ENCODE measurements at regions not wholly inside any gene's neighbourhood (a gene's known extent, or its start where the extent isn't known, plus 50 kb on each side); places are given as distances from the start of the nearest gene placed in this dataset.
"Not testable (repeated sequence)": the region's sequence is repeated elsewhere in the genome, so short reads cannot be mapped to it uniquely, and the experiment has no call there.

DNA sequence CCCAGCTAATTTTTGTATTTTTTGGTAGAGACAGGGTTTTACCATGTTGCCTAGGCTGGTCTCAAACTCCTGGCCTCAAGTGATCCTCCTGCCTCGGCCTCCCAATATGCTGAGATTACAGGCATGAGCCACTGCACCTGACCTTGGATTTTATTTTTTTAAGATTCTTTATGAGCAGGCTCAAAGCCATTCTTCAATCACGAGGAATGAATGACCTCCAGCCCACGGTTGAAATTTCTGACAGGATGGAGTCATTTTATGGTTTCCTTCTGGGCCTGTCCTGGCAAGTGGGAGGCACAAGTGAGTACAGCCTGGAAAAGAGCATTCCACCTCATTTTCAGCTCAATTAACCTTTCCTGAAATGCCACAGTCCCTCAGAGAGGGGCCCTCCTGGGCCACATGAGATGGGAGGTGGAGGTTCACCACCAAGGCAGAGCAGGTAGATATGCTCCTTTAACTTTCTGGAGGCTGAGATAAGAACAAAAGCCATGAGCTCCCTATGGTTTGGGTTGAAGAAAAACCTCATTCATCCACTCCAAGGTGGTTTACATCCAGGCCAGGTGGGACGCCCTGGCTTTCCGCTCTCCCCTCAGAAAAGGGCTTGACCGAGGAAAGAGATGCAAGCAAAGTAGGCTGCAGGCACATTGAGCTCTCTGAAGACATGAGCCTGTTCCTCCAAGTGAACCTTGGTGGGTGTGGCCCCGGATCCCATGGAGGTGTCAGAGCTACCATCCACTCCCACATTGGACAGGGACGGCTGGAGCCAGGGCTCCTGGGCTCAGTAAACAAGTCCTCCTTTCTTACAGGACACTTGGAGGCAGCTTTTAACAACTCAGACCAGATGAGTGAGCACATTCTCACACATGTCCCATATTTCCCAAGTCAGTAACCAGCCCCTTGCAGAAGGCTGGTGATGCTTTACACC is 208.5 kb upstream of the SSTR4 start:
- H3K4me3 ChIP-seq (ENCODE audit: low read depth, low read length), result no peak overlapping the region
- TF ChIP-seq, protein P1, sequence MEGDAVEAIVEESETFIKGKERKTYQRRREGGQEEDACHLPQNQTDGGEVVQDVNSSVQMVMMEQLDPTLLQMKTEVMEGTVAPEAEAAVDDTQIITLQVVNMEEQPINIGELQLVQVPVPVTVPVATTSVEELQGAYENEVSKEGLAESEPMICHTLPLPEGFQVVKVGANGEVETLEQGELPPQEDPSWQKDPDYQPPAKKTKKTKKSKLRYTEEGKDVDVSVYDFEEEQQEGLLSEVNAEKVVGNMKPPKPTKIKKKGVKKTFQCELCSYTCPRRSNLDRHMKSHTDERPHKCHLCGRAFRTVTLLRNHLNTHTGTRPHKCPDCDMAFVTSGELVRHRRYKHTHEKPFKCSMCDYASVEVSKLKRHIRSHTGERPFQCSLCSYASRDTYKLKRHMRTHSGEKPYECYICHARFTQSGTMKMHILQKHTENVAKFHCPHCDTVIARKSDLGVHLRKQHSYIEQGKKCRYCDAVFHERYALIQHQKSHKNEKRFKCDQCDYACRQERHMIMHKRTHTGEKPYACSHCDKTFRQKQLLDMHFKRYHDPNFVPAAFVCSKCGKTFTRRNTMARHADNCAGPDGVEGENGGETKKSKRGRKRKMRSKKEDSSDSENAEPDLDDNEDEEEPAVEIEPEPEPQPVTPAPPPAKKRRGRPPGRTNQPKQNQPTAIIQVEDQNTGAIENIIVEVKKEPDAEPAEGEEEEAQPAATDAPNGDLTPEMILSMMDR (IDR thresholded peaks at IDR 0.05; ENCODE audit: borderline replicate concordance, insufficient read depth, low read depth, low read length), result no peak

DNA sequence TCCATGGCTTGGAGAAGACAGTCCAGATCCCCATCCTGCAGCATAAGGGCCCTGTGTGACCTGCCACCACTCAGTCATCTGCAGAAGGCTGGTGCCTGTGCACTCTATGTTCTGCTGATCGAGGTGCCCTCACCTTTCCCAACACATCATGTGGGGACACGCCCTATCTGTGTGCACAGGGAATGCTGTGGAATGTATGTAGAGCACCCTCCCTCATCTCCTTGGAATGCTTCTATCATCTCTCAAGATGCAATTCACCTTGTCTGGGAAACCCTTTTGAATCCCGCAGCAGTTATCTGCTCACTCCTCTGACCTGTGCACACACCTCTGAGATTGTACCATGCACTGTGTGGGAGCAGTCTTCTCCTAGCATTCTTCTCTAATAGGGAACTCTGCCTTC is 207.2 kb upstream of the SSTR4 start:
- H3K4me3 ChIP-seq (ENCODE audit: low read depth, low read length), result no peak overlapping the region
- TF ChIP-seq, protein P1 (IDR thresholded peaks at IDR 0.05; ENCODE audit: borderline replicate concordance, insufficient read depth, low read depth, low read length), result no peak

DNA sequence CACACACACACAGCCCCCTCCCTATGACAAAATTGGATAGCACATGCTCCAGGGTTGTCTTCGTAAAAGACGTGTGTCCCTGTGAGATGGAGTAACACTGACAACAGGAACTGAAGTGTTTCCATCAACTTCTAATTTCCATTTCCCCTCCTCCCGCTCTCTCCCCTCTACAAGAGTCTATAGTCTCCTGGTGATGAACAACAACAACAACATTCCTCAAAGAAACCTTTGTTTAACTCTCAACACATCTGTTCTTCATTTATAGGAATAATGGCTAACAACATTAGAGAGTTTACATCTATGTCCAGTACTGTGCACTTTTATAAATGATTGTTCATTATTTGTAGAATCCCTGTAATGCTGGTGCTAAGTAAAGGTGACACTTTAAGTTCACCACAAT is 205.8 kb upstream of the SSTR4 start:
- TF ChIP-seq, protein P1 (IDR thresholded peaks at IDR 0.05; ENCODE audit: borderline replicate concordance, insufficient read depth, low read depth, low read length), result no peak
- H3K4me3 ChIP-seq (ENCODE audit: low read depth, low read length), result no peak overlapping the region

DNA sequence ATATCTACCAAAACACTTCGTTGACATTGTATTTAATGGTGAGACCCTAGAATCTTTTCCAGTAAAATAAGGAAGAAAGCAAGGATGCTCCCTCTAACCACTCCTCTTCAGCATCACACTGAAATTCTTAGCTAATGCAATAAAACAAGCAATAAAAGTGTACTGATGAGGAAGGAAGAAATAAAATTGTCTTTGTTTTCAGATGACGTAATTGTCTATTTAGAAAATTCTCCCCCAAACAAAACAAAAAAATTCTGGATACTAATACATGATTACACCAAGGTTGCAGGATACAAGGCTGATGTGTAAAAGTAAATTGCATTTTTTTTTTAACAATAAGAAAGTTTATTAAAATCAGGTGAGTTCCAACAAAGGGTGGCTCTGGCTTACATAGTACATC is 205.0 kb upstream of the SSTR4 start:
- H3K4me3 ChIP-seq (ENCODE audit: low read depth, low read length), result no peak overlapping the region
- TF ChIP-seq, protein P1 (IDR thresholded peaks at IDR 0.05; ENCODE audit: borderline replicate concordance, insufficient read depth, low read depth, low read length), result no peak

DNA sequence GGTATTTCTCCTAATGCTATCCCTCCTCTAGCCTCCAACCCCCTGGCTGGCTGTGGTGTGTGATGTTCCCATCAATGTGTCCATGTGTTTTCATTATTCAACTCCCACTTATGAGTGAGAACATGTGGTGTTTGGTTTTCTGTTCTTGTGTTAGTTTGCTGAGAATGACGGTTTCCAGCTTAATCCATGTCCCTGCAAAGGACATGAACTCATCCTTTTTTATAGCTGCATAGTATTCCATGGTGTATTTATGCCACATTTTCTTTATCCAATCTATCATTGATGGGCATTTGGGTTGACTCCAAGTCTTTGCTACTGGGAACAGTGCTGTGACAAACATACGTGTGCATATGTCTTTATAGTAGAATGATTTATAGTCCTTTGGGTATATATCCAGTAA is 204.4 kb upstream of the SSTR4 start:
- not testable (repeated sequence) for H3K4me3 ChIP-seq (ENCODE audit: low read depth, low read length)

DNA sequence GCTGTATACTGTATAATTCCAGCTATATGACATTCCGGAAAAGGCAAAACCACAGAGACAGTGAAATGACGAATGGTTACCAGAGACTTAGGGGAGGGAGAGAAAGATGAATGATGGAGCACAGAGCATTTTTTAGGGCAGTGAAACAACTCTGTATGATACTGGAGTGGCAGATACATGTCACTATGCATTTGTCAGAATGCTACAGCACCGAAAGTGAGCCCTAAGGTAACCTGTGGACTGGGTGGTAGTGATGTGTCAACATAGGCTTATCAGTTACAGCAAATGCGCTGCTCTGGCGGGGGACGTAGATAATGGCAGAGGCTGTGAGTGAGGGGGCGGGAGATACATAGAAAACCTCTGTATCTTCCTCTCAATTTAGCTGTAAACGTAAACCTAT is 201.3 kb upstream of the SSTR4 start:
- no peak overlapping the region for H3K4me3 ChIP-seq (ENCODE audit: low read depth, low read length)
- TF ChIP-seq, protein P1 (IDR thresholded peaks at IDR 0.05; ENCODE audit: borderline replicate concordance, insufficient read depth, low read depth, low read length), result no peak

DNA sequence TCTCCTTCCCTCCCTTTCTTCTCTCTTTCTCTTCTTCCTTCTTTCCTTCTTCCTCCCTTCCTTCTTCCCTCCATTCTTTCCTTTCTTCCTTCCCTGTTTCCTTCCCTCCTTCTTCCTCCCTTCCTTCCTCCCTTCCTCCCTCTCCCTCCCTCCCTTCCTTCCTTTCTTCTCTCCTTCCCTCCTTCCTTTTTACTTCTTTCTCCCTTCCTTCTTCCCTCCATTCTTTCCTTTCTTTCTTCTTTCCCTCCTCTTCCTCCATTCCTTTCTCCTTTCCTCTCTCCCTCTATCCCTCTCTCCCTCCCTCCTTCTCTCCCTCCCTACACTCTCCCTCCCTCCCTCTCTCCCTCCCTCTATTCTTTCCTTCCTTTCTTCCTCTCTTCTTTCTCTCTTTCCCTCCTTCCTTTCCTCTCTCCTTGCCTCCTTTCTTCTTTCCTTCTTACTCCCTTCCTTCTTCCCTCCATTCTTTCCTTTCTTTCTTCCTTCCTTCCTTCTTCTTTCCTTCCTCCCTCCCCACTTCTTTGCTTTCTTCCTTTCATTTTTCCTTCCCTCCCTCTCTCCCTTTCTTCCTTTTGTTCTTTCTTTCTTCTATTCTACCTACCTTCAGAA is 200.4 kb upstream of the SSTR4 start:
- no peak overlapping the region for H3K4me3 ChIP-seq (ENCODE audit: low read depth, low read length)
- TF ChIP-seq, protein P1 (IDR thresholded peaks at IDR 0.05; ENCODE audit: borderline replicate concordance, insufficient read depth, low read depth, low read length), result no peak

All from GM12875 (cell line).